HCT116 (cell line): ENCODE measurements at regions not wholly inside any gene's neighbourhood (a gene's known extent, or its start where the extent isn't known, plus 50 kb on each side); places are given as distances from the start of the nearest gene placed in this dataset.

Experiments used
- ATAC-seq: fragments of 200-7000 bp; cut with Tn5 transposase; 2 replicates; pipeline ENCODE4 v1.9.1; 2020; ENCODE audit warnings: mild to moderate bottlenecking, moderate library complexity
- BruUV-seq: library from RNA; stranded (reverse); fragments of 400-500 nt; replicated peaks from 2 replicates; lab custom pipeline; 2021; lab: Mats Ljungman, UMichigan
- CTCF ChIA-PET: fragments of 300-600 bp; sonication (Branson Sonifier 250); formaldehyde crosslinking; loops from one replicate; lab custom pipeline; 2021; ENCODE audit warnings: antibody characterized with exemption; lab: Charles Lee
- POLR2A ChIA-PET: fragments of 300-600, 350-600 bp; sonication (Branson Sonifier 250); formaldehyde crosslinking; loops from one replicate; lab custom pipeline; 2021; ENCODE audit warnings: antibody characterized with exemption; lab: Charles Lee
- RAD21 ChIA-PET, 2 experiments: fragments of 300-600 bp; sonication (Branson Sonifier 250); formaldehyde crosslinking; loops; one replicate each; lab custom pipeline; 2023; ENCODE audit warnings: low total read pairs in 2 of 2; ENCODE audit not compliant: uncharacterized antibody in 2 of 2, unreplicated experiment in 2 of 2, low non-redundant PET in 1 of 2; lab: Charles Lee
- DNase-seq: peaks from one replicate; pipeline ENCODE4 v3.0.0-alpha.2; 2010; ENCODE audit warnings: low read depth, low spot score
- H2AFZ ChIP-seq: fragments of 200-600 bp; shearing (Covaris generic), sonication (generic); 2 replicates; pipeline ENCODE4 v1.6.1; 2017; ENCODE audit warnings: low read depth, mixed run types, mixed read lengths, antibody characterized with exemption, low read length; ENCODE audit not compliant: poor library complexity, severe bottlenecking
- H3K27ac ChIP-seq: 2 replicates; pipeline ENCODE4 v1.5.1; 2012; ENCODE audit warnings: low read depth, low read length
- H3K27me3 ChIP-seq: fragments of 200-600 bp; sonication (generic); 2 replicates; pipeline ENCODE4 v1.6.1; 2016; ENCODE audit warnings: mixed run types, low read length, mixed read lengths; ENCODE audit not compliant: insufficient read depth
- H3K36me3 ChIP-seq, 2 experiments: fragments of 200-500 bp in 1 of 2; fragments of 200-600 bp in 1 of 2; sonication (Bioruptor generic) in 1 of 2; sonication (generic) in 1 of 2; 2 replicates each; pipeline versions ENCODE4 v1.5.1 to v1.6.1; 2014 to 2016; ENCODE audit warnings: low read length in 2 of 2, inconsistent platforms in 1 of 2, mixed read lengths in 1 of 2, mixed run types in 1 of 2; ENCODE audit not compliant: insufficient read depth in 2 of 2, control insufficient read depth in 1 of 2
- H3K4me1 ChIP-seq, 2 experiments: fragments of 200-600 bp in 1 of 2; sonication (generic) in 1 of 2; 2 replicates each; pipeline versions ENCODE4 v1.5.1 to v1.6.1; 2012 to 2017; ENCODE audit warnings: low read length in 2 of 2, inconsistent platforms in 1 of 2, mild to moderate bottlenecking in 1 of 2, mixed read lengths in 1 of 2, mixed run types in 1 of 2, moderate library complexity in 1 of 2; ENCODE audit not compliant: insufficient read depth in 2 of 2, control insufficient read depth in 1 of 2
- H3K4me2 ChIP-seq: fragments of 200-600 bp; sonication (generic); 2 replicates; pipeline ENCODE4 v1.6.1; 2017; ENCODE audit warnings: mixed run types, low read length, mixed read lengths
- H3K4me3 ChIP-seq, 2 experiments: fragments of 200-600 bp in 1 of 2; sonication (generic) in 1 of 2; replicated peaks in 1 of 2; 2 replicates each; pipeline ENCODE4 v1.5.1; 2011 to 2016; ENCODE audit warnings: low read length in 2 of 2, control low read depth in 1 of 2, low read depth in 1 of 2, mild to moderate bottlenecking in 1 of 2, mixed read lengths in 1 of 2, mixed run types in 1 of 2
- H3K79me2 ChIP-seq: fragments of 200-600 bp; sonication (generic); 2 replicates; pipeline ENCODE4 v1.6.1; 2017; ENCODE audit warnings: mild to moderate bottlenecking, mixed run types, low read length, moderate library complexity, mixed read lengths; ENCODE audit not compliant: insufficient read depth
- H3K9ac ChIP-seq: fragments of 200-600 bp; sonication (generic); 2 replicates; pipeline ENCODE4 v1.6.1; 2016; ENCODE audit warnings: low read length, mixed read lengths
- H3K9me2 ChIP-seq: fragments of 200-600 bp; sonication (generic), shearing (Covaris generic); 2 replicates; pipeline ENCODE4 v1.6.1; 2017; ENCODE audit warnings: mixed run types, mild to moderate bottlenecking, moderate library complexity; ENCODE audit not compliant: insufficient read depth
- H3K9me3 ChIP-seq, 2 experiments: fragments of 200-500 bp in 1 of 2; fragments of 200-600 bp in 1 of 2; sonication (Bioruptor generic) in 1 of 2; sonication (generic) in 1 of 2; 2 replicates each; pipeline ENCODE4 v1.6.1; 2014 to 2017; ENCODE audit warnings: low read length in 2 of 2, mixed read lengths in 2 of 2, inconsistent platforms in 1 of 2, low read depth in 1 of 2, mild to moderate bottlenecking in 1 of 2, mixed run types in 1 of 2, moderate library complexity in 1 of 2; ENCODE audit not compliant: control insufficient read depth in 1 of 2, insufficient read depth in 1 of 2
- H4K20me1 ChIP-seq: fragments of 200-600 bp; sonication (generic), shearing (Covaris generic); 2 replicates; pipeline ENCODE4 v1.6.1; 2017; ENCODE audit warnings: mixed run types, mild to moderate bottlenecking, moderate library complexity; ENCODE audit not compliant: insufficient read depth
- EZH2 ChIP-seq: fragments of 200-600 bp; sonication (generic); IDR thresholded peaks from 2 replicates; pipeline ENCODE4 v1.6.1; 2017; ENCODE audit warnings: antibody characterized with exemption, mixed run types
- EZH2phosphoT487 ChIP-seq: fragments of 200-600 bp; IDR thresholded peaks from 2 replicates; pipeline ENCODE4 v1.6.1; 2018; ENCODE audit warnings: antibody characterized with exemption, borderline replicate concordance
- MAX ChIP-seq: IDR thresholded peaks from 2 replicates; pipeline ENCODE4 v1.6.1; 2012
- POLR2AphosphoS5 ChIP-seq: IDR thresholded peaks from 2 replicates; pipeline ENCODE4 v1.6.1; 2011; ENCODE audit warnings: mild to moderate bottlenecking, low read depth, low read length, moderate library complexity
- RAD21 ChIP-seq: IDR thresholded peaks from 2 replicates; pipeline ENCODE4 v1.6.1; 2012; ENCODE audit warnings: low read depth, mild to moderate bottlenecking
- REST ChIP-seq: IDR thresholded peaks from 2 replicates; pipeline ENCODE4 v1.6.1; 2012; ENCODE audit warnings: low read depth
- SP1 ChIP-seq: IDR thresholded peaks from 2 replicates; pipeline ENCODE4 v1.6.1; 2012; ENCODE audit warnings: low read depth
- ZBTB33 ChIP-seq: IDR thresholded peaks from 2 replicates; pipeline ENCODE4 v1.6.1; 2011; ENCODE audit warnings: mild to moderate bottlenecking, low read length, moderate library complexity; ENCODE audit not compliant: insufficient replicate concordance; ENCODE audit errors: extremely low read depth
- ZFX ChIP-seq: fragments of 450-650 bp; IDR thresholded peaks from 2 replicates; pipeline ENCODE4 v1.6.1; 2017
- ZNF274 ChIP-seq: fragments of 200-500 bp; sonication (Bioruptor generic); IDR thresholded peaks from 2 replicates; pipeline ENCODE4 v1.6.1; 2014; ENCODE audit warnings: mild to moderate bottlenecking, low read depth, low read length, inconsistent platforms
- intact Hi-C: fragments of 100-400 bp; cut with micrococcal nuclease; formaldehyde crosslinking; loops from 2 replicates; pipeline ENCODE4 v1.10.0; 2022

GRCh38 chr2:138893746-138894145 is 113.6 kb upstream of the NXPH2 start:
- no peak overlapping the region for H3K27ac ChIP-seq
- ChIA-PET RAD21 (no interaction called here), POLR2A (no interaction called here)
- H3K9me2 ChIP-seq, result no peaks in the 10 kb centered on the region
- no peaks in the 10 kb centered on the region for H3K9me3 ChIP-seq
- no peak for ATAC-seq
- no peaks in the 10 kb centered on the region for H3K79me2 ChIP-seq
- no peak for DNase-seq
- no peaks in the 10 kb centered on the region for H4K20me1 ChIP-seq
- TF ChIP-seq EZH2phosphoT487 (no peak), ZNF274 (no peak), POLR2AphosphoS5 (no peak), SP1 (no peak), EZH2 (no peak), RAD21 (no peak), MAX (no peak), REST (no peak), ZFX (no peak), ZBTB33 (no peak)
- TF ChIP-seq, all 23 proteins: peak for 0
- H3K36me3 ChIP-seq, result no peaks in the 10 kb centered on the region
- no peak overlapping the region for H3K4me3 ChIP-seq
- H3K4me2 ChIP-seq, result no peak overlapping the region
- no peak overlapping the region for H2AFZ ChIP-seq
- H3K4me1 ChIP-seq, result no peaks in the 10 kb centered on the region
- intact Hi-C loops, result no loop called here
- no peaks in the 10 kb centered on the region for H3K27me3 ChIP-seq
- CTCF ChIA-PET, result no interaction called here
- H3K9ac ChIP-seq, result no peak overlapping the region
- no TSS peak for BruUV-seq
